ENCODE measurements at regions not wholly inside any gene's neighbourhood (a gene's known extent, or its start where the extent isn't known, plus 50 kb on each side); places are given as distances from the start of the nearest gene placed in this dataset.

DNA sequence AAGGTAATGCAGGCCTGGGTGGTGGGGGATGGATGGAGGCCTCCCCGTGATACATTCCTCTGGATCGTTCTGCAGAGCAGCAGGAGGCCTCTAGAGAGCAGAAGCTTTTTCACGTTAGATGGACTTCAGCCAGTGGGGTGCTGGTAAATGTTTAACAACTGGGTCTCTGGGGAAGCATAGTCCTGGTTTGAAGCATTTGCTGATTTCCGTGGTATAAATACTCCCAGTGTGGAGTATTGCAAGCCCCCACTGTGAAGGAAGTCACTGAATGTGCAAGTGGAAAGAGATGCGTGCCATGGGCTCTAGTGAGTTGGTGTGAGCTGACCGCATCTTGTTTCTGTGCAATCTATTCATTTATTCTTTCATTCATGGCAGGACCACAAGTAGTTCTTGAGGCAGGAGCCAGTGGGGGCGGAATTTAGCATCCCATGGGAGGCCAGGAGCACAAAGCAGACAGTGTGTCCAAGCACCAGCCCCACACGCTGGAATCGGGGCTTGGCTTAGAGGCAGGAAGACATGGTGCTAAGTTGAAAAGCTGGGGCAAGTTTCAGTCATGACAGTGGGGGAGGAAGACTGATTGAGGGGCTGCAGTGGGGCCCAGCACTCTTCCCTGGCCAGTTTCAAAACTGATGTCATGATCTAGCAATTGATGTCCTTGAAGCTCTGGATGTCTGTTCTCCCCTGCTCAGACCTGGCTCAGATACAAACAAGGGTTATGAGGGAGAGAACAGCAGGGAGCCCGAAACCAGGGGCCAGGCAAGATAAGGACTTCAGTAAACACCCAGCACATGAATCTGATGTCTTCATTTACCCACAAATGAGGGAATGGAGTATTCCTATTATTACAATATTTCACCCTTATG lies 280.9 kb upstream of the LYZL1 start:
- Mint-ChIP-seq H3K27ac (no peak overlapping the region), H3K4me3 (no peak overlapping the region), H3K9me3 (peaks cover 6% of the 10 kb centered on the region), H3K36me3 (peaks cover 4% of the 10 kb centered on the region), H3K27me3 (ENCODE audit: insufficient read depth, low read depth) (peaks cover 7% of the 10 kb centered on the region), H3K4me1 (peaks cover 7% of the 10 kb centered on the region)
- Histone ChIP-seq H3K27me3 (no peaks in the 10 kb centered on the region), H4K20me1 (ENCODE audit: low read depth) (no peaks in the 10 kb centered on the region), H3K4me2 (no peak overlapping the region), H3K79me2 (ENCODE audit: low read depth) (no peaks in the 10 kb centered on the region), H3K9me3 (ENCODE audit: low read depth) (no peaks in the 10 kb centered on the region), H3K36me3 (no peaks in the 10 kb centered on the region), H3K9ac (no peak overlapping the region), H3F3A (ENCODE audit: low read depth) (no peaks in the 10 kb centered on the region), H3K4me3 (no peak overlapping the region), H2AFZ (replicated peaks) (no peak overlapping the region), H3K4me1 (no peaks in the 10 kb centered on the region), H3K27ac (no peak overlapping the region)
- no peak for DNase-seq (ENCODE audit: low spot score)
- no peak for TF ChIP-seq EZH2 (IDR thresholded peaks at IDR 0.05)
- TF ChIP-seq, protein P1, sequence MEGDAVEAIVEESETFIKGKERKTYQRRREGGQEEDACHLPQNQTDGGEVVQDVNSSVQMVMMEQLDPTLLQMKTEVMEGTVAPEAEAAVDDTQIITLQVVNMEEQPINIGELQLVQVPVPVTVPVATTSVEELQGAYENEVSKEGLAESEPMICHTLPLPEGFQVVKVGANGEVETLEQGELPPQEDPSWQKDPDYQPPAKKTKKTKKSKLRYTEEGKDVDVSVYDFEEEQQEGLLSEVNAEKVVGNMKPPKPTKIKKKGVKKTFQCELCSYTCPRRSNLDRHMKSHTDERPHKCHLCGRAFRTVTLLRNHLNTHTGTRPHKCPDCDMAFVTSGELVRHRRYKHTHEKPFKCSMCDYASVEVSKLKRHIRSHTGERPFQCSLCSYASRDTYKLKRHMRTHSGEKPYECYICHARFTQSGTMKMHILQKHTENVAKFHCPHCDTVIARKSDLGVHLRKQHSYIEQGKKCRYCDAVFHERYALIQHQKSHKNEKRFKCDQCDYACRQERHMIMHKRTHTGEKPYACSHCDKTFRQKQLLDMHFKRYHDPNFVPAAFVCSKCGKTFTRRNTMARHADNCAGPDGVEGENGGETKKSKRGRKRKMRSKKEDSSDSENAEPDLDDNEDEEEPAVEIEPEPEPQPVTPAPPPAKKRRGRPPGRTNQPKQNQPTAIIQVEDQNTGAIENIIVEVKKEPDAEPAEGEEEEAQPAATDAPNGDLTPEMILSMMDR (IDR thresholded peaks at IDR 0.05) = no peak
- no peak for TF ChIP-seq EZH2phosphoT487 (IDR thresholded peaks at IDR 0.05)

DNA sequence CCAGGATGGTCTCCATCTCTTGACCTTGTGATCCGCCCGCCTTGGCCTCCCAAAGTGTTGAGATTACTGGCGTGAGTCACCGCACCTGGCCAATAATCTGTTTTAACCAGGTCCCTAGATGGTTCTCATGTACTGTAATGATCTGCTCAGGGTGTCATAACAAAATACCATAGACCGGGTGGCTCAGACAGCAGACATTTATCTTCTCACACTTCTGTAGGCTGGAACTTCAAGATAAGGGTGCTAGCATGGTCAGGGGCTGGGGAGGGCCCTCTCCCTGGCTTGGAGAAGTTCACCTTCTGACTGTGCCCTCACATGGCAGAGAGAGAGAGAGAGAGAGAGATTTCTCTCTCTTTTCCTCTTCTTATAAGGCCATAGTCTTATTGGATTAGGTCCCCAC lies 279.4 kb upstream of the LYZL1 start:
- DNase-seq (ENCODE audit: low spot score) = no peak
- Mint-ChIP-seq H3K9me3 (peaks cover 6% of the 10 kb centered on the region), H3K4me3 (no peak overlapping the region), H3K27me3 (ENCODE audit: insufficient read depth, low read depth) (peaks cover 7% of the 10 kb centered on the region), H3K36me3 (peaks cover 4% of the 10 kb centered on the region), H3K4me1 (peaks cover 7% of the 10 kb centered on the region), H3K27ac (peak overlapping the region; percentile 85)
- Histone ChIP-seq H3K4me2 (no peak overlapping the region), H3K9ac (no peak overlapping the region), H2AFZ (replicated peaks) (no peak overlapping the region), H3K4me3 (no peak overlapping the region), H3K27ac (no peak overlapping the region), H3K36me3 (no peaks in the 10 kb centered on the region), H3K4me1 (no peaks in the 10 kb centered on the region), H3K79me2 (ENCODE audit: low read depth) (no peaks in the 10 kb centered on the region), H3F3A (ENCODE audit: low read depth) (no peaks in the 10 kb centered on the region), H3K27me3 (no peaks in the 10 kb centered on the region), H4K20me1 (ENCODE audit: low read depth) (no peaks in the 10 kb centered on the region), H3K9me3 (ENCODE audit: low read depth) (no peaks in the 10 kb centered on the region)
- TF ChIP-seq EZH2phosphoT487 (IDR thresholded peaks at IDR 0.05) (no peak), EZH2 (IDR thresholded peaks at IDR 0.05) (no peak)
- TF ChIP-seq, protein P1 (IDR thresholded peaks at IDR 0.05) = no peak

DNA sequence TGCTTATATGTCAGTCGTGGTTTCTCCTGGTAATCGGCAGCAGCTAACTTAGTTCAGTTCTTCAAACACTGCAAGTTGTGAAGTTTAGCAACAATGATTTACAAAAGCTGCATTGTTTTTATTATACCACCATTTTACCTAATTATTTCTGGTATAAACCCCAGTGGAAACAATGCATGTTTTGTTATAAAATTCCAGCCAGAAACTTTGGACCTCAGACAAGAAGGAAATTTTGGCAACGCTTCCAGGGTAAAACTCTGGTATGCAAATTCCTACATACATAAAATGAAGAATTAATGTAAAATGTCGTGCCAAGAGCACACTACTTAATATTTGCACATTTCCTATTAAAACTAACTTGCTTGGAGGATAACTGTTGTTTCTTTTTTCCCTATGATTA lies 277.4 kb upstream of the LYZL1 start:
- H3K4me2 ChIP-seq = no peak overlapping the region
- H4K20me1 ChIP-seq (ENCODE audit: low read depth) = no peaks in the 10 kb centered on the region
- H3K9me3 ChIP-seq (ENCODE audit: low read depth) = no peaks in the 10 kb centered on the region
- H3K27ac ChIP-seq = no peak overlapping the region
- peaks cover 4% of the 10 kb centered on the region for H3K36me3 Mint-ChIP-seq
- H3K4me1 ChIP-seq = no peaks in the 10 kb centered on the region
- no peak overlapping the region for H3K4me3 ChIP-seq
- H3F3A ChIP-seq (ENCODE audit: low read depth) = no peaks in the 10 kb centered on the region
- peaks cover 7% of the 10 kb centered on the region for H3K27me3 Mint-ChIP-seq (ENCODE audit: insufficient read depth, low read depth)
- TF ChIP-seq EZH2 (IDR thresholded peaks at IDR 0.05) (no peak), EZH2phosphoT487 (IDR thresholded peaks at IDR 0.05) (no peak)
- TF ChIP-seq, protein P1 (IDR thresholded peaks at IDR 0.05) = no peak
- H3K36me3 ChIP-seq = no peaks in the 10 kb centered on the region
- H3K27ac Mint-ChIP-seq = no peak overlapping the region
- H3K9me3 Mint-ChIP-seq = peaks cover 10% of the 10 kb centered on the region
- no peak overlapping the region for H3K9ac ChIP-seq
- H3K27me3 ChIP-seq = no peaks in the 10 kb centered on the region
- no peak overlapping the region for H3K4me3 Mint-ChIP-seq
- no peak overlapping the region for H2AFZ ChIP-seq (replicated peaks)
- no peaks in the 10 kb centered on the region for H3K79me2 ChIP-seq (ENCODE audit: low read depth)
- peaks cover 7% of the 10 kb centered on the region for H3K4me1 Mint-ChIP-seq
- no peak for DNase-seq (ENCODE audit: low spot score)

Measured in neural progenitor cell (in vitro differentiated cells).